SJSA1 (cell line): ENCODE measurements at regions not wholly inside any gene's neighbourhood (a gene's known extent, or its start where the extent isn't known, plus 50 kb on each side); places are given as distances from the start of the nearest gene placed in this dataset.

Experiments
- DNase-seq, 2 experiments: peaks; one replicate each; pipeline ENCODE4 v3.0.0-alpha.2; 2015 to 2020; ENCODE audit warnings: low spot score in 2 of 2, low read depth in 1 of 2
- H3K27ac ChIP-seq: fragments of 250-450 bp; sonication (Bioruptor Pico); 2 replicates; pipeline ENCODE4 v1.5.1; 2020; ENCODE audit warnings: mild to moderate bottlenecking, moderate library complexity
- H3K27me3 ChIP-seq: fragments of 250-450 bp; sonication (Bioruptor Pico); replicated peaks from 2 replicates; pipeline ENCODE4 v1.5.1; 2020; ENCODE audit warnings: mild to moderate bottlenecking, moderate library complexity
- H3K36me3 ChIP-seq: fragments of 250-450 bp; sonication (Bioruptor Pico); 2 replicates; pipeline ENCODE4 v1.5.1; 2020; ENCODE audit warnings: mild to moderate bottlenecking
- H3K4me1 ChIP-seq: fragments of 250-450 bp; sonication (Bioruptor Pico); replicated peaks from 2 replicates; pipeline ENCODE4 v1.6.1; 2021; ENCODE audit warnings: mild to moderate bottlenecking
- H3K4me3 ChIP-seq: fragments of 250-450 bp; sonication (Bioruptor Pico); 2 replicates; pipeline ENCODE4 v1.5.1; 2020; ENCODE audit warnings: mild to moderate bottlenecking
- H3K9me3 ChIP-seq: fragments of 250-450 bp; sonication (Bioruptor Pico); replicated peaks from 2 replicates; pipeline ENCODE4 v1.5.1; 2020; ENCODE audit warnings: mild to moderate bottlenecking

- Histone ChIP-seq H3K9me3 (no peaks in the 10 kb centered on the region), H3K4me1 (no peaks in the 10 kb centered on the region), H3K36me3 (no peaks in the 10 kb centered on the region), H3K27me3 (peaks cover 11% of the 10 kb centered on the region), H3K4me3 (no peak overlapping the region), H3K27ac (no peak overlapping the region)
- no peak for DNase-seq
Measured at GRCh38 chr10:125562737-125563136, 120.2 kb downstream of the TEX36 start.

GRCh38 chr10:125560947-125561346 lies 122.0 kb downstream of the TEX36 start:
- no peaks in the 10 kb centered on the region for H3K9me3 ChIP-seq
- H3K27ac ChIP-seq = no peak overlapping the region
- DNase-seq = no peak
- peaks cover 24% of the 10 kb centered on the region for H3K27me3 ChIP-seq
- no peak overlapping the region for H3K4me3 ChIP-seq
- H3K36me3 ChIP-seq = no peaks in the 10 kb centered on the region
- H3K4me1 ChIP-seq = no peaks in the 10 kb centered on the region

- Histone ChIP-seq H3K4me3 (no peak overlapping the region), H3K9me3 (no peaks in the 10 kb centered on the region), H3K27ac (no peak overlapping the region), H3K4me1 (no peaks in the 10 kb centered on the region), H3K27me3 (peaks cover 22% of the 10 kb centered on the region), H3K36me3 (no peaks in the 10 kb centered on the region)
- no peak for DNase-seq
Measured at GRCh38 chr10:125559210-125559609, 123.8 kb downstream of the TEX36 start.

- H3K36me3 ChIP-seq = no peaks in the 10 kb centered on the region
- H3K27me3 ChIP-seq = peaks cover 28% of the 10 kb centered on the region
- H3K4me1 ChIP-seq = no peaks in the 10 kb centered on the region
- no peaks in the 10 kb centered on the region for H3K9me3 ChIP-seq
- DNase-seq = no peak
- no peak overlapping the region for H3K27ac ChIP-seq
- H3K4me3 ChIP-seq = no peak overlapping the region
Measured at GRCh38 chr10:125557801-125558505, 125.0 kb downstream of the TEX36 start.

- Histone ChIP-seq H3K9me3 (no peaks in the 10 kb centered on the region), H3K4me3 (no peak overlapping the region), H3K27me3 (peaks cover 28% of the 10 kb centered on the region), H3K4me1 (no peaks in the 10 kb centered on the region), H3K27ac (no peak overlapping the region), H3K36me3 (no peaks in the 10 kb centered on the region)
- no peak for DNase-seq
Measured at GRCh38 chr10:125557311-125557710, 125.7 kb downstream of the TEX36 start.

GRCh38 chr10:125556882-125557281 lies 126.1 kb downstream of the TEX36 start:
- no peak for DNase-seq
- Histone ChIP-seq H3K27ac (no peak overlapping the region), H3K27me3 (peaks cover 28% of the 10 kb centered on the region), H3K4me3 (no peak overlapping the region), H3K9me3 (no peaks in the 10 kb centered on the region), H3K4me1 (no peaks in the 10 kb centered on the region), H3K36me3 (no peaks in the 10 kb centered on the region)

GRCh38 chr10:125555743-125556142 lies 127.2 kb downstream of the TEX36 start:
- Histone ChIP-seq H3K4me1 (no peaks in the 10 kb centered on the region), H3K27me3 (peaks cover 28% of the 10 kb centered on the region), H3K27ac (no peak overlapping the region), H3K4me3 (no peak overlapping the region), H3K9me3 (no peaks in the 10 kb centered on the region), H3K36me3 (no peaks in the 10 kb centered on the region)
- no peak for DNase-seq

- Histone ChIP-seq H3K4me3 (no peak overlapping the region), H3K4me1 (no peaks in the 10 kb centered on the region), H3K36me3 (no peaks in the 10 kb centered on the region), H3K27me3 (peaks cover 28% of the 10 kb centered on the region), H3K27ac (no peak overlapping the region), H3K9me3 (no peaks in the 10 kb centered on the region)
- DNase-seq = no peak
Measured at GRCh38 chr10:125555267-125555666, 127.7 kb downstream of the TEX36 start.

GRCh38 chr10:125554753-125555152 lies 128.2 kb downstream of the TEX36 start:
- H3K27me3 ChIP-seq = peaks cover 28% of the 10 kb centered on the region
- H3K4me3 ChIP-seq = no peak overlapping the region
- H3K36me3 ChIP-seq = no peaks in the 10 kb centered on the region
- no peaks in the 10 kb centered on the region for H3K9me3 ChIP-seq
- H3K4me1 ChIP-seq = no peaks in the 10 kb centered on the region
- no peak for DNase-seq
- H3K27ac ChIP-seq = no peak overlapping the region

GRCh38 chr10:125554016-125554703 lies 128.8 kb downstream of the TEX36 start:
- no peaks in the 10 kb centered on the region for H3K36me3 ChIP-seq
- no peaks in the 10 kb centered on the region for H3K9me3 ChIP-seq
- DNase-seq = no peak
- no peak overlapping the region for H3K27ac ChIP-seq
- H3K27me3 ChIP-seq = peaks cover 30% of the 10 kb centered on the region
- H3K4me1 ChIP-seq = no peaks in the 10 kb centered on the region
- H3K4me3 ChIP-seq = no peak overlapping the region

GRCh38 chr10:125553091-125553490 lies 129.9 kb downstream of the TEX36 start:
- peaks cover 25% of the 10 kb centered on the region for H3K27me3 ChIP-seq
- no peaks in the 10 kb centered on the region for H3K9me3 ChIP-seq
- no peaks in the 10 kb centered on the region for H3K36me3 ChIP-seq
- DNase-seq = no peak
- no peaks in the 10 kb centered on the region for H3K4me1 ChIP-seq
- H3K4me3 ChIP-seq = no peak overlapping the region
- no peak overlapping the region for H3K27ac ChIP-seq

- peaks cover 13% of the 10 kb centered on the region for H3K27me3 ChIP-seq
- H3K9me3 ChIP-seq = no peaks in the 10 kb centered on the region
- no peak overlapping the region for H3K27ac ChIP-seq
- H3K4me3 ChIP-seq = no peak overlapping the region
- H3K36me3 ChIP-seq = no peaks in the 10 kb centered on the region
- DNase-seq = no peak
- no peaks in the 10 kb centered on the region for H3K4me1 ChIP-seq
Measured at GRCh38 chr10:125551247-125551646, 131.7 kb downstream of the TEX36 start.

- no peak for DNase-seq
- peaks cover 11% of the 10 kb centered on the region; the same call in 1 of the 2 replicates for H3K27me3 ChIP-seq
- H3K27ac ChIP-seq = no peak overlapping the region
- no peaks in the 10 kb centered on the region for H3K9me3 ChIP-seq
- H3K36me3 ChIP-seq = no peaks in the 10 kb centered on the region
- H3K4me3 ChIP-seq = no peak overlapping the region
- H3K4me1 ChIP-seq = no peaks in the 10 kb centered on the region
Measured at GRCh38 chr10:125550362-125550761, 132.6 kb downstream of the TEX36 start.

- H3K27ac ChIP-seq = no peak overlapping the region
- no peak overlapping the region for H3K4me3 ChIP-seq
- peaks cover 9% of the 10 kb centered on the region; the same call in 1 of the 2 replicates for H3K27me3 ChIP-seq
- H3K4me1 ChIP-seq = no peaks in the 10 kb centered on the region
- no peaks in the 10 kb centered on the region for H3K36me3 ChIP-seq
- no peaks in the 10 kb centered on the region for H3K9me3 ChIP-seq
- no peak for DNase-seq
Measured at GRCh38 chr10:125549653-125550052, 133.3 kb downstream of the TEX36 start.
